ENCODE measurements at regions not wholly inside any gene's neighbourhood (a gene's known extent, or its start where the extent isn't known, plus 50 kb on each side); places are given as distances from the start of the nearest gene placed in this dataset.

DNA sequence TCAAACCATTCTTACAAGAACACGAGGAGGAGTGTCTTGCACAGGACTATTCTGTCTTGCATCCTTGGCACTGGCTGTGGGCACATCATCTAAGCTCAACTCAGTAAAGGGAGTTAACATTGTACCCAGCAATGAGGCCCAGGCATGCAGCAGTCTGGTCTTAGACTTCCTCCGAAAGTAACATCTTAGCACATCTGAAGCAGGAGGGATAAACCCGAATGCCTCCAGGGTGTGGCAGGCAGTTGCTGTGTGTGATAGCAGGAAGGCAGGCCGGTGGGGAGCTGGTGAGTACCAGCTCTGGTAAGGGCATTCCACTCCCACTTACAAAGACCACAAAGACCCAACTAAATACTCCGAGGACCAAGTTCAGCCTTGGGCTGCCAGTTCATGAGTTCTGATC is 206.3 kb downstream of the TSN start:
- DNase-seq (ENCODE audit: low read depth, low spot score): no peak

DNA sequence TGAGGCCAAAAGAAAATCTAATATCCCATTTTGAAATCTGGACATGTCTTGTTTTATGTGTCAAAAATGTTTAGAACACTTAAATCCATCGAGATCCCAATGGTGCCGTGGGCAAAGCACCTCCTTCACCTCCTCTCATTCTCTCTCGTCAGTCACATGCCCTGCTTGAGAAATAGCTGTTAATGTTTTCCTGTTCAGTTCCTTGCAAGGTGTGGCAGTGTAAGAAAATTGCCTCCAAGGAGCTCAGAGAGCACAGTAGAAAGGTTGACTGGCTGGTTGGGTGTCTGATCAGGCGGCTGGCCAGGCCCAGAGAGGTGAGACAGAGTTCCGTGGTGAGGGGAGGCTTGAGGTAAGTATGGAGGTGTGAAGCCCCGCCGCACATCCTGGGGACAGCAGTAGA is 210.2 kb downstream of the TSN start:
- DNase-seq (ENCODE audit: low read depth, low spot score): no peak

DNA sequence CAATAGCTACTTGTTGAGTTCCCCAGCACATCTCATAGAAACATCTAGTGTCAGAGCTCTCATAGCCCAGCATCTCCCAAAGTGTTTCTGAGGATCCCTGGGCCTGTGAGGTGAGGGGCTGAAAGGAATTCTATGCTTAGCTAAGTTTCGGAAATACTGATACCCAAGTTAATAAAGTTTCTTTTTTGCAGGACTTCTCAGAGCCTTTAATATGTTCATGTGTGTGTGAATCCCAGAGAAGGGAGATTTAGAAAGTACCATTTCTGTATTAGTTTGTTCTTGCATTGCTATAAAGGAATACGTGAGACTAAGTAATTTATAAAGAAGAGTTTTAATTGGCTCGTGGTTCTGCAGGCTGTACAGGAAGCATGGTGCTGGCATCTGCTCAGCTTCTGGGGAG is 211.2 kb downstream of the TSN start:
- DNase-seq (ENCODE audit: low read depth, low spot score): no peak

DNA sequence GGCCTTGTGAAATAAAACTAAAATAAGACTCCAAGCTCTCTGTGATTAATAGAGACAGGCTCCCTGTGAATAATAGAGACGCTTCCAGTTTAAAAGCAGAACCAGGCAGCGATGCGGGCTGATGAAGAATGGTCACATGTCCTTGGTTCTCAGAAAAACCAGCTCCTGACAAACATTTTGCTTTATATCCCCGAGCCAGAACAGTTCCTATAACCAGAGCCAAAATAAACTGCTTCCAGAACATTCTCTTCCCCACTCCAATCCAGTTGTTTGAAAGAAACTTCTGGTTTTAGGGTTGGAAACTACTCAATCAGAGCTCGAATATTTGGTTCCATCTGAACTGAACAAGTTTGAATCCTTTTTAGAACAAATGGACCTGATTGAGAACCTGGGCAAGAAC is 213.7 kb downstream of the TSN start:
- no peak for DNase-seq (ENCODE audit: low read depth, low spot score)

DNA sequence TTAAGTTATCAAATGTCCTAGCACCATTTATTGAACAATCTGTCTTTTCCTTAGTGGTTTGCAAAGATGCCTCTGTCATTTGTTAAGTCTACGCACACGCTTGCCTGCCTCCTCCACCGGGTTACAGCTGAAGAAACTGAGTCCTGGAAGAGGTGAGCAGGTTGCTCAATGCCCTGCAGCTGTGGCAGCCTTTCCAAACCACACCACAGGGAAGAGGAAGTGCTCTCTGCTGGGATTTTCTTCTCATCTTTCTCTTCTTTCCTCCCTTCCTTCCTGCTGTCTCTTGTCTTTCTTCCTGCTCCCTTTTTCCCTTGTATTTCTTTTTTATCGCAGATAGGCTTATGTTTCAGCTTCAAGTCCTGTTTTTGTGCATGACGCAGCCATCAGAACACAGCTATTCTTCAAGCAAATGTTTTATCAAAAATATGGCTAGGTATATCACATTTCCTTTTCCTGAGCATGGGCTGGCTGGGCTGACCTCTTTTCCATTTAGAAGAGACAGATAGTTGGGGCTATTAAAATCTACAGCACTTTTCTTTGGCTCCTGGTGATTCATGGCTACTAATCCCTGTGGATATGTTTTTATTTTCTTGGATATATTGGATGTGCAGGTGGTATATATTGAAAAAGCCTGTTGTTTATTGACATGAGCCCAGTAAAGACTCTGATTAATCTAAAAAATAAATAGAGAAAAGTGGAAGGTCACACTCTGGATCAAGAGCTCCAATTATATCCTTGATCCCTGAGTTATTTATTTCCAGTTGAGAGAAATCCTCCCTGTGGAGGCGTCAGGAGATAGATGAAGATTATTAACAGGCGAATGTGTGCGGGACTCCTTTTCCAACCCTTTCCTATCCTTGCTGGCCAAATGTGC is 214.6 kb downstream of the TSN start:
- no peak for DNase-seq (ENCODE audit: low read depth, low spot score)

DNA sequence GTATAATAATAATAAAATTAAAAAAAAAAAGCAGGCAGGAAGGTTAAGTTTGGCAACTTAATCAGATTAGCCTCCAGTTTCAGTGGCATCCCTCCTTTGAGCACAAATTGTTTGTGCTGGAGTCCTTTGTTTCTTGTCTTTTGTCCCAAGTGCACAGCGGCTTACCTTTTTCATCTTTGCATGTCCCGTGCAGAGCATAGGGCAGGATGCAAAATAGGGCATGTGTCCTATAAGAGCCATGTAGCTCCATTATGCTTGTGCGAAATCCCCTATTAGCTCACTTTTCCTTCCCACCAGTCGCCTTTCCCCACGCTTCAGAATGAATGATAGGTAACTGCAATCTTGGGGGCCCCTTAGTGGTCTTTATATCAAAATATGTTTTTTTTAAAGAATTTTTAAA is 216.8 kb downstream of the TSN start:
- DNase-seq (ENCODE audit: low read depth, low spot score): no peak

DNA sequence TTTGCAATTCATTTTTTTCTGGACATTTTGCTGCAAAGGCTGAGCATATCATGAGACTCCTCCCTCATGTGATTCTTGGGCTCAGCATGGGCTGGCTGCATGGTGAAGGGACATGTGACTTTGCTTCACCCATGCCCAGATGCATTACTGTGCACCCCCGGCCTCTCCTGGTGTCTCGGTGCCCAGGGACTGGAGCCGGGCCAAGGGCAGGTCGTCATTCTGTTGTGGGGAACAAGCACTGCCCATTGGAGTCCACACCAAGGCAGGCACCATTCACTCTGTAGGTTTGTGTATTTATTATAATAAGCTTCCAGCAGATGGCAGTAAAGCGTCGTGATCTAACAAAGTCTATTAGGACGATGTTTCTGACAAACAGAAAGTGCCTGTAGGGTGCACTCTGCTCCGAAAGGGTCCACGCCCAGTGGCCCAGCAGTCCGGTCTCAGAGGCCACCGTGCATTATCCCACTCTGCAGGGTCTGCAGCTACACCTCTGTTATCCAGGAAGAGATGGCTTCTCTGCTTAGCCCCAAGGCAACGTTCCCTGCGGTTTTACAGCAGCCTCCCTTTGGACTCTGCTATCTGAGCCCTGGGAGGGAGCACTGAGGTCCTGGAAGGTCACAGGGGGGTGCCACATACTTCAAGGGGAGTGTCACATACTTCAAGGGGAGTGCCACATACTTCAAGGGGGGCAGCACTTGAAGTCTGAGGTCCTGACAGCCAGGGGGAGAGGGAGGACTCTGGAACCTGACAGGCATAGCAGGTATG is 219.6 kb downstream of the TSN start:
- DNase-seq (ENCODE audit: low read depth, low spot score): peak; percentile 94

DNA sequence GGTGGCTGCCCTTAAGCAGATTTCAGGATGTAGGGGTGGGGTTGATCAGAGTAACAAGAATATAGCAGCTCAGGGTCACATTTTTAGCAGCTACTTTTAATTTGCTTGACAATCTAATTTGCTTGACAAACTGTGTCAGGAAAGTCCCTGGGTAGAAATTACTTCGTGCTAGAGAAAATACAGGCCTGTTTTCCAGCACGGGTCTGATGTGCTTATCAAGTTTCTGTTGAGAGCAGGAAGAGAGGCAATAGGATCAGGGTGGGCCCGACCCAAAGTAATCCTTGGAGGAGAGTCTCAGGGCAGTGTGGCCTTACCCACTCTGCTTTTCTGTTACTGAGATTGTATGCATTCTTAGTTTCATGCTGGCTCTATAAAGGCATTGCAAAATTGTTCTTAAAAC is 221.5 kb downstream of the TSN start:
- no peak for DNase-seq (ENCODE audit: low read depth, low spot score)

DNA sequence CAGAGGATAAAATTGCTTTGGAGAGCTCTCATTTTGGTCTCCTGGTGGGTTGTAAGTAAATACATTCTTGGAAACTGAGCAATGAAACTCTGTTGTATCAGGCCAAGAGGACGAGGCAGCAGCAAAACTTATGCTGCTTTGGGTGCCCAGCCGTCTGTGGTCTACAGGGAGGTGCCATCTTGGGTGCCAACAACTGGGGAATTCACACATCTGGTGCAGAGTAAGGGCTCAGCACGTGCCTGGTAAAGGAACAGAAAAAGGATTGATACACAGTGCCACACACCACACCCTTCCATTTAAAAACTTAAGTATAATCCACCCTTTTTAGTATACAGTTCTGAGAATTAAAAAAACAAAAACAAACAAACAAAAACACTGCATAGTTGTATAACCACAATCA is 221.9 kb downstream of the TSN start:
- DNase-seq (ENCODE audit: low read depth, low spot score): no peak

DNA sequence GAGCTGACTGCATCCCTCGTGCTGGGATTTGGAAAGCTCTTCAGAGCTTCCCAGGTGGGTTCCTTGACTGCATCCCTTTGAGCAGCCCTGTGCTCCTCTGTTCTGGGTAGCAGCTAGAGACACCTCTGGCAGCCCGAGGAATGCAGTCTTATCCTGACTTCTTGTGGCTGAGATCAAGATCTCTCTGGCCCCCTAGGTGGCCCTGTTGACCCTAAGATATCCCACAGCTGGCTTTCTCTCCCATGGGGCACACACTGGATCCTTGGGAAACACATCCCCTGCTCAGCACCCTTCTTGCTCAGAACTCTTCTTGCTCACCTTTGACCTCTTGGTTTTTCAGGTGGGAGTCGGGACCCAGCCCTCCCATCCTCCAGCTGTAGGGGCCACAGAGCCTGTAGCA is 237.2 kb downstream of the TSN start:
- peak; percentile 41 for DNase-seq (ENCODE audit: low read depth, low spot score)

DNA sequence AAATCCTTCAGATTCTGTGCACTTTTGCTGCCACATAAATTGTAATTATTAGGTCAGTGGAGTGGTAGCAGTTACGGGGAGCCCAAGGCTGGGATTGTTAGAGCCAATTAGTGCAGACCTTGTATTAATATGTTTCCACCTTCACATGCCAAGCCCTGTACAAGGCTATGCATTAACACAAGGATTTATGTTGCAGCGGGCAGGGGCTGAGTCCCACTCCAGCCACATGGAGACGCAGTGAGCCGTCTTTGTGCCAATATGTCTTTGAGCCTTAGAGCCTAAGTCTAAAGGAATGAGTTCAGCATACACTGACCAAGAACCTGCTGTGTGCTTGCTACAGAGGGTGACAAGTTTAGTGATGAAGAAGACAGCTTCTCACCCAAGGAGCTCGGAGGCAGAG is 238.2 kb downstream of the TSN start:
- no peak for DNase-seq (ENCODE audit: low read depth, low spot score)

DNA sequence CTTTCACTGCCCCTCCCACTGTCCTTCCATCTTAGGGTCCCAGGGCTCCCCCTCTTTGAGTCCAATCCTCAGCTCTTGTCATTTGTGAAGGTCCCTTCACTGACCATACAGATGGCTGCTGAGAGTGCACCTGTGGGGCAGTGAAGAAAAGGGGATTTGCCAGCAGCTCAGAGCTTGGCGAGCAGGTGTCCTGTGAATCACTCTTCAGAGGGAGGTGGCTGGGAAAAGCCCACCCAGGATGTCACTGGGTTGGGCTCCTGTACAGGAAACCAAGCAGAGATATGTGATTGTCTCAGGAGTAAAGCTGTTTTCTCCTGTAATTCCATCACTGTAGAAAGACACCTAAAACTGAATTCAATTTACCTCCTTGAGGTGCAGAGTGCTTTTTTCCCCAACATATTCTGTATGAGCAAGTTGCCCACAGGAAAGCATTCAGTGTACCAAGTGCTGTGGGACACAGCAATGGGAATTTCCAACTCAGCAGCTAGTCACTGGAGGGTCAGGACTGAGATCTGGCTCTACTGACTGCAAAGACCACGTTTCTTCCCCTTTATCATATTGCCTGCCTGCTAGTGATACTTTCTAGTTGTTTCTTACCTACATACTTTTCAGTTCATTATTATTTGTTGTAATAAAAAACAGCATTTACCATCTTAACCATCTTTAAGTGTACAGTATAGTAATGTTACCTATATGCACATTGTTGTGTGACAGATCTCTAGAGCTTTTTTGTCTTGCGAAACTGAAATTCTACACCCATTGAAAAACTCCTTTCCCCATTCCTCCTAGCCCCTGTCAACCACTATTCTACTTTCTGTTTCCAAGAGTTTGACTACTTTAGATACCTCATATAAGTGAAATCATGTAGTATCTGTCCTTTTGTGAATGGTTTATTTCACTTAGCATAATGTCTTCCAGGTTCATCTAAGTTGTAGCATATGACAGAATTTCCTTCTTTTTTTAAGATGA is 239.1 kb downstream of the TSN start:
- DNase-seq (ENCODE audit: low read depth, low spot score): no peak

DNA sequence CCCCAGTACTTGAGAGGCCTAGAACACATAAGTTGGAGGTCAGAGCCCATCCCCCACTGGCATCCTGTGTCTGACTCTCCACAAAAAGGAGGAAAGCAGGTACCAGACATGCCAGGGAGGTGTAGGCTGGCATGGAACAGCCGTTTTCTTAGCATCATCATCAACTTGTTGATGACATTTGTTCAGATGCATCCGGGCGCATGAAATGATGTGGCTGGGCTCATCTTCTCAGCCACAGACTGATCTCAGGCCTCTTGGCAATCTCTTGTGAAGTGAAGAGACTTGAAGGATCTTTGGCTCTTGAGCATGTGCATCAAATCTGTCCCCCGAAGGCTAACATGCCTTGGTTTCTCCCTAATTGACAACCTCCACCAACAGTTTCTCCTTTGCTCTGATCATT is 243.3 kb downstream of the TSN start:
- no peak for DNase-seq (ENCODE audit: low read depth, low spot score)

DNA sequence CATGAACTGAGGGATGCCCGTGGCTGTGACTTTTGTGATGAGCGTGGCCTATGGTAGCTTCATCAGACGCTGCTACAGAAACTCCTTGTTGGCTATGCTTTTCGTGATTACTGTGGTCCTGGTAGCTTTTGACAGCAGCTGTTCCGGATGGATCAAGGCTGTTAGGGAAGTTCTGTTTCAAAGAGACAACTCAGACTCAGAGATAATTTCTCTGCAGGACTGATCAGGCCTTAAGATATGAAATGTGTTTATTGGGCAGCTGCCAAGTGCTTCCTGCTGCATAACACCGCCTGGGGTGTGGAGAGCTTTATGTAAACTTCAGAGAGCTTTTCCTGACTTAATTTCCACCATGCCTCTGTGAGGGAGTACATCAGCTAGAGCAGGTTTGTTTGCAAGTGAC is 243.8 kb downstream of the TSN start:
- no peak for DNase-seq (ENCODE audit: low read depth, low spot score)

DNA sequence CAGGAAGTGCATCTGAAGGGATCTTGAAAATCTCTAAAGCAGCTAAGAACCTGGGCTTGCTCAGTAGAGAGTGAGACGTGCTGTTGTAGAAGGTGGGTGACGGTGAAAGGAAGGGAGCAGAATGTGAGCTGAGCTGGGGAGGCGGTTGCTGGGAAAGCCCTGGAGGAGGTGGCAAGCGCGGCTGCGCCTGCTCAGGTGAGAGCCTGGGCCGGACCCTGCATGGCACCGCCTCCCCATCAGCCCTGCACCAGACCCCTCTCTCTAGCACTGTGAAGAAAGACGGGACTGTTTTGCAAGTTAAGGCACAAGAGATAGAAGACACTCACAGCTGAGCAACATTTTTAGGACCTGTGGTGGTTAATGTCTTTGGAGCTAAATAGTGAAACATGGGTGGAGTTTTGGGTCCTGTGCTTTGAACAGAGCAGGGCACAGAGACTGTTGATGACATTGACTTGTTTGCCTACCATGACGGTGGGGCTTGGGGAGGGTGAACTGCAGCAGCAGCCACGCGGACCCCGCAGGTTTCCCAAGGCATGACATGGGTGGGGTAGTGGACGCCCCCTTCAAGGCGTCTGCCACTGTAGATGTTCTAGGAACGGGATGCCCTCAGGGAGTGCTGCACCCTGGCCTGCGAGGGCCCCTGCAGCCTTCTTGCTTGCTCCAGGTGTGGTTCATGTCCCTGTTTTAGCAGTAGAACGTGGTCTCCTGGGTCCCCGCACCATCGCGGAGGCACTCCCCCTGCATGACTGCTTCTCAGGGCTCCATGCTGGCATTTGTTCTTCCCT is 245.3 kb downstream of the TSN start:
- no peak for DNase-seq (ENCODE audit: low read depth, low spot score)

DNA sequence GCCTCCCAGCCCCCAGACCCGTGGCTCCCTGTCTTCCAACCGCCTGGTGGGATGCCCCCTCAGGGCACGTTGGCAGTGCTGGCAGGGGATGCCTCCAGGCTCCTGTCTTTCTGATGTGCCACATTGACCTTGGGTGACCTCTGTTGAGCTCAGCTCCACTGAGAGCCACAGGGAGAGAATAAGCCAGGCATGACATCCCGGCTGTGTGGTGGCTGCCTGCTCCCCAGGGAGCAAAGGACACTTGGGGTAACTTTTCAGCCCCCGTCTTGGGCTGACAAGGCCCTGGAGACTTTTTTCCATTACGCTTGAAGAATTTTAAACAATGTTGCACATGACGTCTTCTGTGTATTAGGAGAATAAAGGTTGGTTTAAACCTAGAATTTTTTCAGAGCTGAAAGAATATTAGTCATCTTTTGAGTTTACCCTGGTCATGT is 246.0 kb downstream of the TSN start:
- DNase-seq (ENCODE audit: low read depth, low spot score): no peak

DNA sequence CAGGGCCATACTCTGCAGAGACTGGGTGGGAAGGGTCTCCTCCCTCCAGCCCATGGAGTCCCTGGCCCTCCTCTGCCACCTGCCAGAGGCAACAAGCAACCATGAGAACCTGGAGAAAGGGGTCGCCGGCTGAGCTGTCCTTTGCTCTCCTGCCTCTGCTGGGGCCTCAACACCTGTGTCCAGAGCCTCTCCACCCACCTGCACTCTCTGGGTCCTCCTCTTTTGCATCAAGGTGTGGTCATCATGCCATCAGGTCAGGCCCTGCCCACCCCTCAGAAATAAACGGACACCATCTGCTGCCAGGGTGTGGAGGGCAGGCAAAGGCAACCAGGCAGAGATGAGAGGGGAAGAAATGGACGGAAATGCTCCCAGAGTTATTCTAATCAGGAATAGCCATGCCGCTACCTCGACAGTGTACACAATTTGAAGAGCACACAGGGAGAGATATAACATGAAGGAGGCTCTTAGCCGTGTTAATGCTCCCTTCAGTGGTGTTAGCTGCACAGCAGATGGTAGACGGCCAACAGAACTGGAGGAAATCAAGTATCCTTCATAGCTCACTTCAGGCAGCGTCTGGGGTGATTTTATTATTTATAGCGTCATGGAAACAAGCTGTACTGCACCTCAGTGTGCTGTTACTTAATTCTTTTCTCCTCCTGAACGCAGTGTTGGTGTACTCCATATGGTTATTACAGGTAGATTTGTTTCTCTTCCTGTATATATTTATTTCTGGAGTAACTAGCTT is 247.9 kb downstream of the TSN start:
- DNase-seq (ENCODE audit: low read depth, low spot score): no peak

DNA sequence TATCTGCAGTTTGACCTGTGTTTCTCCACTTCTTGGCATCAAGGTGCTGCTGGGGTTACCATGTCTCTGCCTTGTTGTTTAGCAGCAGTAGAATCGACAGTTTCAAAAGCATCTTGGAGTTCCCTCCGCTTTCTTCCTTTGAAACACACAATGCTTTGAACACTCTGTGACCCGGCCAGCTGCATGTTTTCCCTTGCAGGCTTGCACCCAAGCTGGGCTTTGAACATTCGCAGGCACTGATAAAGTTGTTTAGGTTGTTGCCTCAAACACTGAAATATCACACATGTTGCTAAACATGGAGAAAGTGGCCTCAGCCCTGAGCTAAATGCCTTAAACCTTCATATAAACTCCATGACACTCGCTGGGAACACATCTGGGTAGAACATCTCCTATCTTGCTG is 251.7 kb downstream of the TSN start:
- no peak for DNase-seq (ENCODE audit: low read depth, low spot score)

DNA sequence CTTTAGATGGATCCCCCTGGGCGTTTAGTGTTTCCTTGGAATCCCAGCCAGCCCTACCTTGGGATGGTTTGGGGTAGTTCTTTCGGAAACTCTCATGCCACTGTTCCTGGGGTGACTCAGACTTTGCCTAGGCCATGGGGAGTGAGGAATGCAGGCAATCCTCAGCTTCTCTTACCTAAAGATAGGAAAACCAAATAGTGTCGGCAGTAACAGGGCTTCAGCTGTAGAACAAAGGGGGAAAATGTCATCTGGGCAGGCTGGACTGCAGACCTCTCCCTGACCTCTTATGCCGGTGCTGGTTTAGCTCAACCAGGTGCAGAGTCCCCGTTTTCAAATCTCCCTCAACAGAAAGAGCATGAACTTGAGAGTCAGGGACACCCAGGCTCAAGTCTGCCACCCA is 252.1 kb downstream of the TSN start:
- DNase-seq (ENCODE audit: low read depth, low spot score): peak; percentile 64

DNA sequence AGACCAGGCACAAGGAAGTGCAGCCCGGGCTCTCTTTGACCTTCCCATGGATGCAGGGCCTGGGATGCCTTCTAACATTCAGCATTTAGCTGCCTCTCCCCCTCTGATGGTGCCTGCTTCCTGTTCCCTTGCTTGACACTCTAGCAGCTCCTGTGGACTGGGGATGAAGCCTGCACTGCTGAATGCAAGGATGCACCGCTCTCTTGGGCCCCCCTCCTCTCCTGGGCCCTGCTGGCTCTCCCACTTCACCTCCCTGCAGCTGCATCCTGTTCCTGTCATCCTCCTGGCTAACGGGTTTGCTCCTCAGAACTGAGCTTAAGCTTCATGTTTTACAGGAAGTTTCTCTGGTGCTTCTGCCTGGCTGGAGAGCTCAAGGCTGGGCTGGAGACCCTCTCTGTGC is 254.1 kb downstream of the TSN start:
- DNase-seq (ENCODE audit: low read depth, low spot score): no peak

Data from ELF-1 (cell line).